SK-N-SH (cell line): ENCODE measurements at regions not wholly inside any gene's neighbourhood (a gene's known extent, or its start where the extent isn't known, plus 50 kb on each side); places are given as distances from the start of the nearest gene placed in this dataset.

Experiments used
- GATA2 ChIP-seq: sonication (generic); formaldehyde crosslinking; IDR thresholded peaks from 2 replicates; pipeline ENCODE4 v1.5.0; 2020; ENCODE audit warnings: mild to moderate bottlenecking, missing genetic modification reagents
- RCOR1 ChIP-seq: fragments of 150-350 bp; IDR thresholded peaks from 2 replicates; pipeline ENCODE4 v1.6.1; 2017; ENCODE audit warnings: antibody characterized with exemption, low read length
- YY1 ChIP-seq: IDR thresholded peaks from 2 replicates; pipeline ENCODE4 v1.4.0; 2012; ENCODE audit warnings: low read depth, mild to moderate bottlenecking
- TF ChIP-seq, protein P1 (sequence below): fragments of 200-600 bp; sonication (generic); IDR thresholded peaks from 2 replicates; pipeline ENCODE4 v1.6.1; 2017; ENCODE audit warnings: antibody characterized with exemption, mild to moderate bottlenecking, moderate library complexity

DNA sequence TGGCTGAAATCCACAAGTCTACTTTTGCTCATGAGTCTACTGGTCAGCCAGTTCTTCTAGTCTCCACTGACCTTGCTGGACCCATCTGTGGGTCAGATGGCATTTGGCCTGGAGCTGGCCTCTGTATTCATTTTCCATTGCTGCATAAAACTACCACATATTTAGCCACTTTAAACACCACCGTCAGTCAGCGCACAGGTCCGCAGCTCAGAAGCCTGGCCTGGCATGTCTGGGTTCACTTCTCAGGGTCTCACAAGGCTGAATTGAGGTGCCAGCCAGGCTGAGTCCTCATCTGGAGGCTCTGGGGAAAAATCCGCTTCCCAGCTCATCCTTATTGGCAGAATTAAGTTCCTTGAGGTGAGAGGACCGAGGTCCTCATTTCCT is 54.7 kb downstream of the BARX1 start:
- TF ChIP-seq, protein P1, sequence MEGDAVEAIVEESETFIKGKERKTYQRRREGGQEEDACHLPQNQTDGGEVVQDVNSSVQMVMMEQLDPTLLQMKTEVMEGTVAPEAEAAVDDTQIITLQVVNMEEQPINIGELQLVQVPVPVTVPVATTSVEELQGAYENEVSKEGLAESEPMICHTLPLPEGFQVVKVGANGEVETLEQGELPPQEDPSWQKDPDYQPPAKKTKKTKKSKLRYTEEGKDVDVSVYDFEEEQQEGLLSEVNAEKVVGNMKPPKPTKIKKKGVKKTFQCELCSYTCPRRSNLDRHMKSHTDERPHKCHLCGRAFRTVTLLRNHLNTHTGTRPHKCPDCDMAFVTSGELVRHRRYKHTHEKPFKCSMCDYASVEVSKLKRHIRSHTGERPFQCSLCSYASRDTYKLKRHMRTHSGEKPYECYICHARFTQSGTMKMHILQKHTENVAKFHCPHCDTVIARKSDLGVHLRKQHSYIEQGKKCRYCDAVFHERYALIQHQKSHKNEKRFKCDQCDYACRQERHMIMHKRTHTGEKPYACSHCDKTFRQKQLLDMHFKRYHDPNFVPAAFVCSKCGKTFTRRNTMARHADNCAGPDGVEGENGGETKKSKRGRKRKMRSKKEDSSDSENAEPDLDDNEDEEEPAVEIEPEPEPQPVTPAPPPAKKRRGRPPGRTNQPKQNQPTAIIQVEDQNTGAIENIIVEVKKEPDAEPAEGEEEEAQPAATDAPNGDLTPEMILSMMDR = no peak
- TF ChIP-seq YY1 = no peak
- TF ChIP-seq GATA2 (CRISPR knock-in tag) = no peak
- TF ChIP-seq RCOR1 = no peak
